Ishikawa (cell line): ENCODE measurements at regions not wholly inside any gene's neighbourhood (a gene's known extent, or its start where the extent isn't known, plus 50 kb on each side); places are given as distances from the start of the nearest gene placed in this dataset.

Experiments
- CEBPB ChIP-seq: IDR thresholded peaks from 2 replicates; pipeline ENCODE4 v1.6.1; 2012
- CREB1 ChIP-seq: IDR thresholded peaks from 2 replicates; pipeline ENCODE4 v1.6.1; 2012; ENCODE audit warnings: low read depth
- EP300 ChIP-seq: IDR thresholded peaks from 2 replicates; pipeline ENCODE4 v1.6.1; 2012; ENCODE audit warnings: borderline replicate concordance
- FOXM1 ChIP-seq: IDR thresholded peaks from 2 replicates; pipeline ENCODE4 v1.6.1; 2012; ENCODE audit warnings: low read depth, borderline replicate concordance
- MAX ChIP-seq: IDR thresholded peaks from 2 replicates; pipeline ENCODE4 v1.6.1; 2012
- NFIC ChIP-seq: IDR thresholded peaks from 2 replicates; pipeline ENCODE4 v1.6.1; 2012
- RAD21 ChIP-seq: IDR thresholded peaks from 2 replicates; pipeline ENCODE4 v1.6.1; 2012; ENCODE audit warnings: low read depth
- REST ChIP-seq: IDR thresholded peaks from 2 replicates; pipeline ENCODE4 v1.6.1; 2012; ENCODE audit warnings: low read depth, mild to moderate bottlenecking
- TAF1 ChIP-seq: IDR thresholded peaks from 2 replicates; pipeline ENCODE4 v1.6.1; 2012; ENCODE audit warnings: low read depth, mild to moderate bottlenecking
- TCF12 ChIP-seq: IDR thresholded peaks from 2 replicates; pipeline ENCODE4 v1.6.1; 2012; ENCODE audit warnings: low read depth
- TEAD4 ChIP-seq: IDR thresholded peaks from 2 replicates; pipeline ENCODE4 v1.6.1; 2012
- USF1 ChIP-seq: IDR thresholded peaks from 2 replicates; pipeline ENCODE4 v1.6.1; 2012
- YY1 ChIP-seq: IDR thresholded peaks from 2 replicates; pipeline ENCODE4 v1.6.1; 2012; ENCODE audit warnings: low read depth
- ZBTB7A ChIP-seq: IDR thresholded peaks from 2 replicates; pipeline ENCODE4 v1.6.1; 2012; ENCODE audit warnings: low read depth

DNA sequence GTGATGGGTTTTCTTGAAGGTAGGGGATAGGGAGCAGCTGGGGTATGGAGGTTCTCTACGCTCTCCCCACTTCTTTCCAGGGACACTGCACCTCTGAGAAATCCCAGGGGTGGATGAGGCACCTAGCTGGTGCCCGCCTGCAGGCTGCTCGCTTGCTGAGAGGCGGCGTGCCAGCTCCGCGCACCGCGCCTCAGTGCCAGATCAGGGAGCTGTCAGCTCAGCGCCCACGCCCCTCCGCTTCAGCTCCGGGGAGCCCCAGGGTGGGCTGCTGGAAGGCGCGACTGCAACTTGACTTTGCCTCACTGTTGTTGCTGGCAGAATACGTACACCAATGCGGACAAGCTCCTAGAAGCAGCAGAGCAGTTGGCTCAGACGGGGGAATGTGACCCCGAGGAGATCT lies 345.7 kb upstream of the UMPS start:
- TF ChIP-seq REST, result no peak
- TF ChIP-seq FOXM1, result no peak
- TF ChIP-seq EP300, result no peak
- TF ChIP-seq YY1, result no peak
- no peak for TF ChIP-seq CREB1
- no peak for TF ChIP-seq TEAD4
- no peak for TF ChIP-seq USF1
- no peak for TF ChIP-seq TAF1
- no peak for TF ChIP-seq ZBTB7A
- TF ChIP-seq NFIC, result no peak
- no peak for TF ChIP-seq MAX
- no peak for TF ChIP-seq CEBPB
- TF ChIP-seq TCF12, result no peak
- TF ChIP-seq RAD21, result no peak
